ENCODE measurements at regions not wholly inside any gene's neighbourhood (a gene's known extent, or its start where the extent isn't known, plus 50 kb on each side); places are given as distances from the start of the nearest gene placed in this dataset.

DNA sequence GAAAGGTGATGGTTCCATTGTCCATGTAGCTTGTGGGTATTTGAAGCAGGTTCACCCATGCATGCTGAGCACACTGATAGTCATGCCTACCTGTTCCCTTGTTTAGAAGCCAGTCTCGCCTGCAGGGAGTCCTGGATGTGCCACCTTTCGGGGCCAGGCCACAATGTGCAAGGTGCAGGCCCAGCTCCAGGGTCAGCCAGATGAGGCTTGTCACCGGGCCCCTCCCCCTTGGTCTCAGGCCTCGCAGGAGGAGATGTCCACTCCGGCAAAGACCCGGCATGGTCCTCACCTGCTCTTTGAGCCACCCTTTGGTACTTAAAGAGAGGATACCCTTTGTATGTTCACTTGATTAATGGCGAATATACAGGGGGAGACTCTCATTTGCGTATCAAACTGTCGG is 140.4 kb upstream of the RTL1 start:
- in situ Hi-C loops (cut with MboI; ENCODE audit: low sequenced_read_pairs) = no loop called here
- dilution Hi-C loops (cut with HindIII; ENCODE audit: low sequenced_read_pairs, unreplicated experiment) = no loop called here
- H3K4me1 ChIP-seq (ENCODE audit: control insufficient read depth, insufficient read depth, low read length) = no peaks in the 10 kb centered on the region
- no peak for ATAC-seq (ENCODE audit: low read depth)
- no peaks in the 10 kb centered on the region for H3K9me3 ChIP-seq (ENCODE audit: control insufficient read depth, insufficient read depth, low read length)
- H3K79me1 ChIP-seq (ENCODE audit: low read depth in 1 of 2, low read length in 2 of 2) = peaks cover 4 to 34% of the 10 kb centered on the region in 2 experiments
- ChIA-PET CTCF (no interaction called here), POLR2A (ENCODE audit: unreplicated experiment) (no interaction called here)
- no peak overlapping the region for H3K23ac ChIP-seq (ENCODE audit: low read depth, low read length)
- H3K4ac ChIP-seq (ENCODE audit: low read depth, low read length) = no peak overlapping the region
- no peak overlapping the region for H3K27ac ChIP-seq (ENCODE audit: insufficient read depth, low read length)
- no peak overlapping the region for H2BK15ac ChIP-seq (ENCODE audit: low read depth, low read length)
- no peak overlapping the region for H3K4me3 ChIP-seq (ENCODE audit: insufficient read depth, low read depth, low read length)
- H3K9ac ChIP-seq (ENCODE audit: low read depth, low read length) = no peak overlapping the region
- no peaks in the 10 kb centered on the region for H3K27me3 ChIP-seq (ENCODE audit: control insufficient read depth, insufficient read depth, low read length)
- no peak overlapping the region for H2AK5ac ChIP-seq (ENCODE audit: low read depth, low read length)
- H4K8ac ChIP-seq (ENCODE audit: low read depth in 2 of 2, low read length in 2 of 2) = no peak overlapping the region
- H3K9me1 ChIP-seq (ENCODE audit: insufficient read depth, low read length) = peaks cover 8% of the 10 kb centered on the region
- H2BK20ac ChIP-seq (ENCODE audit: low read depth, low read length) = no peak overlapping the region
- no peak overlapping the region for H3K4me2 ChIP-seq (ENCODE audit: low read depth, low read length)
- H3K18ac ChIP-seq (ENCODE audit: low read depth, low read length) = no peak overlapping the region
- no peak overlapping the region for H4K5ac ChIP-seq (ENCODE audit: low read depth, low read length)
- peaks cover 89% of the 10 kb centered on the region for H3K36me3 ChIP-seq (ENCODE audit: control insufficient read depth, insufficient read depth, low read length)
- peaks cover 22% of the 10 kb centered on the region for H4K20me1 ChIP-seq (ENCODE audit: insufficient read depth, low read length)
- TF ChIP-seq SMC3 (IDR thresholded peaks at IDR 0.05; ENCODE audit: low read depth, low read length) (no peak), RCOR1 (IDR thresholded peaks at IDR 0.05; ENCODE audit: insufficient replicate concordance, low read length) (no peak), RFX5 (IDR thresholded peaks at IDR 0.05; ENCODE audit: low read depth, low read length) (no peak), MXI1 (IDR thresholded peaks at IDR 0.05; ENCODE audit: borderline replicate concordance, low read depth, low read length) (no peak), RAD21 (IDR thresholded peaks at IDR 0.05; ENCODE audit: low read length) (no peak), MAZ (IDR thresholded peaks at IDR 0.05; ENCODE audit: borderline replicate concordance, low read depth, low read length) (no peak), BHLHE40 (IDR thresholded peaks at IDR 0.05; ENCODE audit: low read depth, low read length) (no peak), POLR2A (IDR thresholded peaks at IDR 0.05; ENCODE audit: low read depth, low read length) (no peak), CEBPB (IDR thresholded peaks at IDR 0.05; ENCODE audit: low read depth, low read length) (no peak), FOS (IDR thresholded peaks at IDR 0.05; ENCODE audit: low read depth, low read length) (no peak), NFE2L2 (IDR thresholded peaks at IDR 0.05; ENCODE audit: low read depth, low read length) (no peak), MAFK (IDR thresholded peaks at IDR 0.05; ENCODE audit: low read depth, low read length) (no peak)
- TF ChIP-seq, protein P1, sequence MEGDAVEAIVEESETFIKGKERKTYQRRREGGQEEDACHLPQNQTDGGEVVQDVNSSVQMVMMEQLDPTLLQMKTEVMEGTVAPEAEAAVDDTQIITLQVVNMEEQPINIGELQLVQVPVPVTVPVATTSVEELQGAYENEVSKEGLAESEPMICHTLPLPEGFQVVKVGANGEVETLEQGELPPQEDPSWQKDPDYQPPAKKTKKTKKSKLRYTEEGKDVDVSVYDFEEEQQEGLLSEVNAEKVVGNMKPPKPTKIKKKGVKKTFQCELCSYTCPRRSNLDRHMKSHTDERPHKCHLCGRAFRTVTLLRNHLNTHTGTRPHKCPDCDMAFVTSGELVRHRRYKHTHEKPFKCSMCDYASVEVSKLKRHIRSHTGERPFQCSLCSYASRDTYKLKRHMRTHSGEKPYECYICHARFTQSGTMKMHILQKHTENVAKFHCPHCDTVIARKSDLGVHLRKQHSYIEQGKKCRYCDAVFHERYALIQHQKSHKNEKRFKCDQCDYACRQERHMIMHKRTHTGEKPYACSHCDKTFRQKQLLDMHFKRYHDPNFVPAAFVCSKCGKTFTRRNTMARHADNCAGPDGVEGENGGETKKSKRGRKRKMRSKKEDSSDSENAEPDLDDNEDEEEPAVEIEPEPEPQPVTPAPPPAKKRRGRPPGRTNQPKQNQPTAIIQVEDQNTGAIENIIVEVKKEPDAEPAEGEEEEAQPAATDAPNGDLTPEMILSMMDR (conservative IDR thresholded peaks at IDR 0.05; ENCODE audit: low read depth, low read length) = no peak
- TF ChIP-seq, protein P2, sequence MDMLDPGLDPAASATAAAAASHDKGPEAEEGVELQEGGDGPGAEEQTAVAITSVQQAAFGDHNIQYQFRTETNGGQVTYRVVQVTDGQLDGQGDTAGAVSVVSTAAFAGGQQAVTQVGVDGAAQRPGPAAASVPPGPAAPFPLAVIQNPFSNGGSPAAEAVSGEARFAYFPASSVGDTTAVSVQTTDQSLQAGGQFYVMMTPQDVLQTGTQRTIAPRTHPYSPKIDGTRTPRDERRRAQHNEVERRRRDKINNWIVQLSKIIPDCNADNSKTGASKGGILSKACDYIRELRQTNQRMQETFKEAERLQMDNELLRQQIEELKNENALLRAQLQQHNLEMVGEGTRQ (IDR thresholded peaks at IDR 0.05; ENCODE audit: low read depth, low read length) = no peak
- TF ChIP-seq, protein P3, sequence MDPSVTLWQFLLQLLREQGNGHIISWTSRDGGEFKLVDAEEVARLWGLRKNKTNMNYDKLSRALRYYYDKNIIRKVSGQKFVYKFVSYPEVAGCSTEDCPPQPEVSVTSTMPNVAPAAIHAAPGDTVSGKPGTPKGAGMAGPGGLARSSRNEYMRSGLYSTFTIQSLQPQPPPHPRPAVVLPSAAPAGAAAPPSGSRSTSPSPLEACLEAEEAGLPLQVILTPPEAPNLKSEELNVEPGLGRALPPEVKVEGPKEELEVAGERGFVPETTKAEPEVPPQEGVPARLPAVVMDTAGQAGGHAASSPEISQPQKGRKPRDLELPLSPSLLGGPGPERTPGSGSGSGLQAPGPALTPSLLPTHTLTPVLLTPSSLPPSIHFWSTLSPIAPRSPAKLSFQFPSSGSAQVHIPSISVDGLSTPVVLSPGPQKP (IDR thresholded peaks at IDR 0.05; ENCODE audit: borderline replicate concordance, low read depth, low read length) = no peak
- BruUV-seq (replicated peaks) = no TSS peak
- intact Hi-C loops (cut with micrococcal nuclease) = no loop called here
- H3K56ac ChIP-seq (ENCODE audit: extremely low read depth, insufficient read depth, low read length) = no peak overlapping the region
- no peak overlapping the region for H4K91ac ChIP-seq (ENCODE audit: insufficient read depth, low read depth, low read length)
- WGBS, 2 experiments (ENCODE audit: extremely low coverage in 2 of 2, insufficient read length in 1 of 2) = 94% methylated on average over 5 of the region's 9 CpGs; no CpG with 5 or more reads in 1 of the 2 experiments
- H2BK5ac ChIP-seq (ENCODE audit: low read depth, low read length, poor library complexity, severe bottlenecking) = no peak overlapping the region
- DNase-seq = no peak
- H2AK9ac ChIP-seq (replicated peaks; ENCODE audit: low read depth, low read length, poor library complexity) = peak overlapping the region; percentile 55
- H3K14ac ChIP-seq (replicated peaks; ENCODE audit: low read depth, low read length) = no peak overlapping the region
- no peak overlapping the region for H2BK120ac ChIP-seq (ENCODE audit: low read depth, low read length)
- no peak overlapping the region for H2AFZ ChIP-seq (replicated peaks; ENCODE audit: low read length, poor library complexity)
